HG03039 (cell line): ENCODE measurements at regions not wholly inside any gene's neighbourhood (a gene's known extent, or its start where the extent isn't known, plus 50 kb on each side); places are given as distances from the start of the nearest gene placed in this dataset.
"Not testable (repeated sequence)": the region's sequence is repeated elsewhere in the genome, so short reads cannot be mapped to it uniquely, and the experiment has no call there.

Source experiments
- ATAC-seq: cut with Tn5 transposase; IDR thresholded peaks from one replicate; pipeline ENCODE4 v1.9.1; 2021; ENCODE audit warnings: mild to moderate bottlenecking, moderate library complexity; ENCODE audit not compliant: unreplicated experiment

DNA sequence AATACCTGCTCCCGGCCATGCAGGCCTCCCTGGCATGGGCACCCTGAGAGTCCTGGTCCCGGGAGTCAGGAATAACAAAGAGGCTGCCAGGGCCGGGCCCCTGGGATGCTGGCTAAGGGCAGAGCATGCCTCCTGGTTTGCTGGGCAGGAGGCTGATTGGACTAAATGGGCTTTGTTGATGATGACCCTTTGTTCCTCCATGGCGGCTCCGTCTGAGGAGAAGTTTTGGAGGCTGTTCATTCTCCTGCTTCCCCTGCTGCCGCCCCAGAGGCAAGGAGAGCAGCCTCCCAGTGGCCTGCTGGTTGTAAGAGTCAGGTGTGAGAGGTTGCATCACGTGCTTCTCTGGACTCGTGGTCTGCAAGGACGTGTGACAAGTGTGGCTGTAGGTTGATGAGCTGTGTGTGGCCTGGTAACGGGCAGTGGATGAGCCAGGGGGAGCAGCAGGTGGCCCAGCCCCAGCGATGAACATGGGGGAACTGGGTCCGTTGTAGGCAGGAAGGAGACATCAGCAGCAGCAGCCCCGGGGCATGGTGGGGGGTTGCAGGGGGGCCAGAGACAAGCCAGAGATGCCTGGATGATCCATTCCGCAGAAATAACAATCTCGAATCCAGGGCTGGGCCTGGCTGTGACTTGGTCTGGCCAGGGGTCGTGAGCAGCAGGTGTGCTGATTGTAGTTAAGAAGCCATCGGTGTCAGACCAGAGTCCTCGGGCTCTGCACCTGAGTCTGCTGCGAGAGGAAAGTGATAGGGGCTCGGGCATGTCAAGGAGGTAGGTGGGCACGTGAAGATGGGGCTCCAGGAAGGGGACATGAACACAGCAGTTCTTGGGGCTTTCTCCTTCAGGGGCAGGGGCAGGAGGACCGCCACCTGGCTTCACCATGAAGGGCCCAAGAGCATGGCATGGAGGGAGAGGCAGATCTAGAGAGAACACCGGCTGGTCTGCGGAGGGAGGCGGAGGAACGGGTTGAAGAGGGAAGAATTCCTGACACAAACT, 101.4 kb downstream of the TNFRSF13B start:
- ATAC-seq, result no peak

DNA sequence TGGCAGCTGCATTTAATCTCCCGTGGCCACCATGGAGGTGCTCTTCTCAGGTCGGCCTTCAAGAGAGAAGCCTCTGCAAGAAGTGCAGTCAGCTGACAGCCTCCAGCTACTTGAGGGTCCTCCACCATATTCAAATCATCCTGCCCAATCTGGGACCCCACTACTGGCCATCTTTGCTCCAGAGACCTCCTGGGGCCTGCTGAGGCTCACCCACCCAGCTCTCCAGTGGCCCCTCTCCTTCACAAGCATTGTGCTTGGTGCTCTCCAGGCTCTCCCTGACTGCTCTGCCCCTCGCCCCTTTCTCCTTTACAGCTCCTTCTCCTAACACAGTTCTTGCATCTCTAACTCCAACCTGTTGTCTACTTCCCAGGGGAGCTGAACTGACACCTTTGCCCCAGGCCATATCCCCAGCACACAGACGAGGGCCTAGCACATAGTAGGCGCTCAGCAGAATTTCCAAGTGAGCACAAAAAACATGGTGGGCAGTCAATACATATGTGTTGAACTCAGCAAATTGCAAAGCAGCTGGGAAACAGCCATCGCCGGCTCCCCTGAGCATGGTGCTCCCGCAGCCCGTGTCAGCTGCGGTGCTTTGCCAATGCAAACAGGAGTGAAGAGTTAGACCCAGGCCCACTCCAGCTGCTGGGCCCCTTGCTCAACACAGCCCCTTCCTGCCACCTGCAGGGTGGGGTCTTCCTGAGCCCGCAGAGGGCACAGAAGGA, 102.2 kb downstream of the TNFRSF13B start:
- not testable (repeated sequence) for ATAC-seq

DNA sequence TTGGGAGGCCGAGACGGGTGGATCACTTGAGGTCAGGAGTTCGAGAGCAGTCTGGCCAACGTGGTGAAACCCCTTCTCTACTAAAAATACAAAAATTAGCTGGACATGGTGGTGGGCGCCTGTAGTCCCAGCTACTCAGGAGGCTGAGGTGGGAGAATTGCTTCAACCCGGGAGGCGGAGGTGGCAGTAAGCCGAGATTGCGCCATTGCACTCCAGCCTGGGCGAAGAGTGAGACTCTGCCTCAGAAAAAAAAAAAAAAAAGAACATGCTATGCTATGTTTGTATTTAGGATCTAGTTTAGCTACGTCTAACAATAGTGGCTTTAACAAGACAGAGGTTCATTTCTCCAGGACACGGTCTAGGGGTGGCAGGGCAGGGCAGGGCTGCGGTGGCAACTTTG, 103.3 kb downstream of the TNFRSF13B start:
- not testable (repeated sequence) for ATAC-seq

DNA sequence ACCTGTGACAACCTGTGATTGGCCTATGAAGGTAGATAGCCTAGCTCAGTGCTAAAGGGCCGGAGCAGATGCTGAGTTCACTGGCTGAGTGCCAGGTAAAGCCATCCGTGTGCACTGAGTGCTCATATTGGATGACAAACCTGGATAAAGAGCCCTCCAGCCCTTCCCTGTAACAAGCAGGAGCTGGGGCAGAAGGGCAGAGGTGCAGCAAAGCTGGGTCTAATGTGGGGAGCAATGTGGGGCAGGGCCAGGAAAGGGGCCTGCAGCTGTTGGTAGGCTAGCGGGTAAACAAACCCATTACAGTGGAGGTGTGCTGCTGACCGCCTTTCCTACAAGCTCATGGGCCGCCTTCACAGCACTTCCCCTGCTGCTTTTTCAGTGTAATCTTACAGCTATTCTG, 104.4 kb downstream of the TNFRSF13B start:
- ATAC-seq, result not testable (repeated sequence)

DNA sequence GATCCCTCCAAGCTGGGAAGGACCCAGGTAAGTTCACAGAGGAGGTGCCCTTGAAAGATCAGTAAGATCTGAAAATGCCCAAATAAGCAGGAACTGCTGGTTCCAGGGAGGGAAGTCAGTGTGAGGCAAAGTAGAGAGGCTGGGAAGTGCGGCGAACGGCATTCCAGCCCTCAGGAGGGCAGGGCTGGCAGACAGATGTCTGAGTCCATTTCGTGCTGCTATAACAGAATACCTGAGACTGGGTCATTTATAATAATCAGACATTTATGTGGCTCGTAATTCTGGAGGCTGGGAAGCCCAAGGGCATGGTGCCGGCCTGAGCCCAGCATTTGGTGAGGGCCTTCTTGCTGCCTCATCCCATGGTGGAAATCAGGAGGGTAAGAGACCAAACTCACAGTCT, 105.1 kb downstream of the TNFRSF13B start:
- not testable (repeated sequence) for ATAC-seq

DNA sequence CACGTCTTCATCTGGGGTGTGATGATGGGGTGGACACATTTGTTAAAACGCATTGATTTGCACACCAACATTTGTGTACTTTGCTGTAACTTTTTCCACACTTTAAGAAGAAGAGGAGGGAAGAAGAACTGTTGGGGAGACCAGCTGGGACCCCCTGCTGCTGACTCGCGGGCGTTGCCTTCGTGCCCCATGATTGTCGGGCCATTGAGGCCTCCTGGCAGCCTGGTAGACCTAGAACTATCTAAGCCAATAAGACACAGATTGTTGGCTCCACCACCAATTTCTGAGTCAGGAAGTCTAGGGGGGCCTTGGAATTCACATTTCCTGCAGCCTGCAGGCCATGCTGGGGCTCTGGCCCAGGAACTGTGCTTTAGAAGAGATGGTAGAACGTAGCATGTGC, 105.5 kb downstream of the TNFRSF13B start:
- no peak for ATAC-seq

DNA sequence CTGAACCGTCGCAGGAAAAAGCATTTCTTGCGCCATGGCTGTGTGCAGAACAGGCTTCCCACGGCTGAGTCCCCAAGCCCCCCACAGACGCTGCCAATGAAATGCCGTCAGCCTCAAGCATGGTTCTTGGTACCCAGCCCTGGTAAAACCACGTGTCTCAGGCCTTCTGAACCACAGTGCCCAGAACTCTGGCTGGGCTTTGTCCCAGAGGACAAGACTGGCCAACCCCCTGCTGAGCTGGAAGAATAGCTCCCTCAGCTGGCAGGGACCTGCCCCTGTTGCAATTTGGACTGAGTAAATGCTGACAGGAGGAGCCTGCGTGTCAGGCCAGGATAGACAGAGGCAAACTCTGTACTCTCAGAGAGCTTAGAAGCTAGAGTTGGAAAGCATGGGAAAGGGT, 106.2 kb downstream of the TNFRSF13B start:
- not testable (repeated sequence) for ATAC-seq

DNA sequence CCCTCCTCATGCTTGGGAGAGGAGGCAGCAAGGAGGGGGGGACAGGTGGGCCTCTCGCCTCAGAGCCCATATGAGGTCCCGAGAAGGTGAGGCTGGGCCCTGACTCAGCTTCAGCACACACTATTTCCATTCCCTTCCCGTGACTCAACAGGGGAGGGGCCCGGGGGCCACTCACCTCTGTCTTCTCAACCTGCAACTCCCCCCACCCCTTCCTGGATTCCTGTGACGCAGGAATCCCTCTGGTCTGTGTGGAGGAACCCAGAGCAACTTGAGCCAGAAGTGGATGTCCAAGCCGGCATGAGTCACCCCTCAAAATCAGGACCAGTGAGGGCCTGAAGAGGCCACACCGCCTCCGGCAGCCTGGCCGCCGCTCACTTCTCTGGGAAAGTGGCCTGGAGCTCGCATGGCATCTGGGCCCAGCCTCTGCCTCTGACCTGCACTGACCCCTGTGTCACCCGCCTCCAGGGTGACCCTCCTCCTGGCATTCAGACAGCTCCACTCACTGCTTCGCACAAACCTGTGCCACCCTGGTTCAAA, 106.8 kb downstream of the TNFRSF13B start:
- ATAC-seq, result not testable (repeated sequence)

DNA sequence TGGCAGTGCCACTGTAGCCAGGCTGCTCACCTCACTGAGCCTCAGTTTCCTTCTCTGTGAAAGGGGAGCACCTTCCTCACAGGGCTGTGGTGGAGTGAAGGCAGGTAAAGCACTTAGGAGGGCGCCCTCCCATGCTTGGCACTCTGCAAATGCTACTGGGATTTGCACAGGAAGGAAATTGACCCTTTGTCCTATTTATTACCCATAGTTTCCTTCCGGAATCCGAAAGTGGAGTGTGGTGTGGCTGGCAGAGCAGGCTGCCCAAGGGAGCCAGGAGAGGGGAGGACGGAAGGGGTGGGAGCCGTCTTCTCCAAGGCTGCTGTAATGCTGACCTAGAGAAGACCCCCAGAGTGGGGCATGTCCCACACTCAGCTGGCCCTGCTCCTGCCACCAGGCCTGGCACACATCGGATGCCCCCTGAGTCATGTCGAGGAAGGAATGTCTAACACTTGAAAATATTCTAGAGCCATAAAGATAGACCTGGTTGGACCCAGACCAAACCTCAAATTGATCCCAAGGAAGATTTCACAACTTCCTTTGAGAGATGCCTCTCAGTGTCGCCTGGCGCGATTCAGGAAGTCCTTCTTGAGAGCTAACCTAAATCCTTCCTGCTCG, 107.3 kb downstream of the TNFRSF13B start:
- ATAC-seq, result not testable (repeated sequence)

DNA sequence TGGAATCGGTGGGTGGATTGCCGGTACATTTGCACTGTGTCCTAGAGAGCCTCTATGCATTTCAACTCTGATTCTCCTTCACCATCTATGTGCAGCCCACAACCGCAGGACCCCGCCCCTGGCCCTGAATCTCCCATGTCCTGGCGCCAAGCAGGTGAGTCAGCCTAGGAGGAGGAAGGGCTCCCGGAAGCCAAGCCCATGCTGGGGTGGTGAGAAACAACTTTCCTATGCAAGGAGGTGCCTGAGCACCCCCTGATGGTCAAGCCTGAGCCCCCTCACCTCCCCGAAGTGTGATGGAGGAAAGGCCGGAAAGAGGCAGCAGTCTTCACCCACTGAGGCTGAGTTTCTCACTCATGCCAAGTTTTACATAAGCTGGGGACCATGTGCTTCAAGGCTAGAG, 110.8 kb downstream of the TNFRSF13B start:
- not testable (repeated sequence) for ATAC-seq

DNA sequence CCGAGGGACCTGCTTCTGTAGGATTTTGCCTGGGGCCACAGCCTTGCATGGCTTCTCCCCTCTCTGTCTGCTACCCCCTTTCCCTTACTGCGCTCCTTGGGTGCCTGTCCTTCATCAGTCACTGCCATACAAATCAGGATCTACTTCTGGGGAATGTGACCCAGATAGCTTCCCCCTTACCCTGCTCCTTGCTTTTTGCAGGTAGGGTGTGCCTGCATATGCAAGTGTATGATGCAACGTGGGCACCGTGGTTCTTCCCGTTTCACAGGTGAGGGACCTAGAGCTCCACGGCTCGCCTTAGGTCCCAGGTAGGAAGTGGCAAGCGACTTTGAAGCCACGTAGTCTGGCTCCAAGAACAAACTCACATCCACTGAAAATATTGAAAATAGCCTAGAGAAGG, 111.5 kb downstream of the TNFRSF13B start:
- ATAC-seq, result not testable (repeated sequence)

DNA sequence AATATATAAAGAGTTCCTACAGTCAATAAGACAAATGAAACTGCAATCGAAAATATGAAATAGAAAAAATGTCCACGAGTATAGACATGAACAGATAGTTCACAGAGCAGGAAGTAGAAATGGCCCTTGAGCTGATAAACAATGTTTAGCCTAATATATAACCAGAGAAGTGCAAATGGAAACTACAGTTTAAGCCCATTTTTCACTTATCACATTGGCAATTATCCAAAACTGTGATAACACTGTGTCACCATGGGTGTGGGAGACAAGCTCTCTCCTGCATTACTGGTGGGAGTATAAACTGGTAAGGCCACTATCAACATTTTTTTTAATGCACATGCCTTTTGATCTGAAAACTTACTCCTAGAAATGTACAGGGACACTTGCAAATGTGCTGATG, 112.4 kb downstream of the TNFRSF13B start:
- not testable (repeated sequence) for ATAC-seq

DNA sequence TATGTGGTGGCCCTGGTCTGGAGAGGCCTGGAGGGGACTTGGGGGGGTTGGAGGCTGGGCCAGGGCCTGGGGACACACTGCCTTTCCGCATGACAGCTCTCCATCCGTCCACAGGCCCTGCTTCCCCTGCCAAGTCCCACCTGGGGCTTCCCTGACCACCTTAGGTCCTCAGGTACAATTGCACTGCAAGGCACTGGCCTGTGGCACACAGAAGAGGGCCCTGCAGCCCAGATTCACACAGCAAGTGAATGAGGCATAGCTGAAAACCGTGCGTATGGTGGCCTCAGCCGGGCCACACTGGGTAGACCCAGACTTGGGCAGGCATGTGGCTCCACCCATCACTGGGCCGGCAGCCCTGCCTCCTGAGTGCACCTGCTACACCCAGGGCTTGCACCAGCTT, 114.2 kb downstream of the TNFRSF13B start:
- not testable (repeated sequence) for ATAC-seq

DNA sequence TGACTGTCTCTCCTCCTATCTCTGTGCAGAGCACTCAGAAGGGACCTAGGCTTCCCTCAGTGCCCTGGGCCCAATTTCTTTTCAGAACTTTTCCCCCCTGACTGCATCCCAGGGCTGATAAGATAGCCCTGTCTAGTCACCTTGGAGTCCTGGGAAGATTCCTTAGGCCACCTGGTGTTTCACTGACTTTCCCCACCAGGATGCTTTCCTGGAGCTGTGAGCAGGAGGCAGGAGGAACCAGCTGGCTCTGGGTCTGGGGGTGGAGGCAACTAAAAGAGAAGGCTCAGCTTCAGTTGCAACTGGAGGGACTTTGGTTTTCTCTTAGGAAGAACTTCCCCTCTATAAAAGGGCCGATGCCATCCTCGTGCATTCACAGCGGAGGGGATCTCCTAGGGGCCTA, 115.1 kb downstream of the TNFRSF13B start:
- not testable (repeated sequence) for ATAC-seq

DNA sequence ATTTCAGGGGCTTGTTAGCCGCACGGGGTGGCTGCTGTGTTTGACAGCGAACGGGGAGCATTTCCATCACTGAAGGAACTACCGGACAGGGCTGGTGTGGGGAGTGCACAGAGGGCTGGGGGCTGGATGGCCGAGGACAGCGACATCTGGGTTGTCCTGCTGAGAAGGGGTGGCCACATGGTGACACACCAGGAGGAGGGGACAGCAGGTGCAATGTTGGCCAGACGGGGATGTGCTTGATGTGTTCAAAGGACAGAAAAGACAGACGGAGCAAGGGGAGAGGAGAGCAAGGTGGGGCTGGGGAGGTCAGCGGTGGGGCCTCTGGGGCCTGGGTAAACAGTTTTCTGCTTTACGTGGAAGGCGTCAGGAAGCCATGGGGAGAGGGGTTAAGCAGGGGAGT, 115.7 kb downstream of the TNFRSF13B start:
- ATAC-seq, result not testable (repeated sequence)

DNA sequence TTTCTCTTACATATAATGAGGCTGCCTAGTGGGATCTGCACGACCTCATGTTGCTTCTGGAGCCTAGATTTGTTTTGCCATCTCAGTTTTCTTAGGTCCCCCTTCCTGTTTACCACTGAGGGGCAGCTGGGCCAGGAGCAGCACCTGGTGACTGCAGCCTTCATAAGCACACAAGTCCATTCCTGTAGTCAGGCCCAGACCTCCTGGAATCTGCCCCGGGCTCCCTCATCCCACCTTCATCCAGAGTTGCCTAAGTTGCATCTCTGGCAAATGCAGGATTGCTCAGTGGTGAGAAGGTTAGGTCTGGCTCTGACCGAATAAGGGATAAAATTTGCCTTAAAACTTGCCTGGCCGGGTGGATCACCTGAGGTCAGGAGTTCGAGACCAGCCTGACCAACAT, 117.3 kb downstream of the TNFRSF13B start:
- not testable (repeated sequence) for ATAC-seq

DNA sequence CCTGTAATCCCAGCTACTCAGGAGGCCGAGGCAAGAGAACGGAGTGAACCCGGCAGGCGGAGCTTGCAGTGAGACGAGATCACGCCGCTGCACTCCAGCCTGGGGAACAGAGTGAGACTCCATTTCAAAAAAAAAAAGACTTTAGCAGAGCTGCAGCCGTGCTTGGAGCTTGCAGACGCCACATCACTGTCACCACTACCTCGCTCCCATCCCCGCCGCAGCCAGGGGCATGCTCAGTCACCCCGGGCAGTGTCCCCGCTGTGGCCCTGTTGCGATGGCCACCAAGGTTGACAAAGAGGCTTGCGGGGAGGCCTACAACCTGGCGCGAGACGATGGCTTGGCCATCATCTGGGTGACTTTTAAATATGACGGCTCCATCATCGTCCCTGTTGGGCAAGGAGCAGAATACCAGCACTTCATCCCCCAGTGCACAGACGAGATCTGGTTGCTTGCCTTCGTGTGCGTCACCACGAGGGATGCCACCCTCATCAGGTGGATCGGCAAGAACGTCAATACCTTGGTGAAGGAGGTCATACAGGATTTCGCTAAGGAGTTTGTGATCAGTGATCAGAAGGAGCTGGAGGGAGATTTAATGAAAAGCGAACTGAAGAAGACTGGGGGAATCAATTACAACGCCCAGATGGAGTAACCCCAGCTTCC, 118.1 kb downstream of the TNFRSF13B start:
- ATAC-seq, result no peak

DNA sequence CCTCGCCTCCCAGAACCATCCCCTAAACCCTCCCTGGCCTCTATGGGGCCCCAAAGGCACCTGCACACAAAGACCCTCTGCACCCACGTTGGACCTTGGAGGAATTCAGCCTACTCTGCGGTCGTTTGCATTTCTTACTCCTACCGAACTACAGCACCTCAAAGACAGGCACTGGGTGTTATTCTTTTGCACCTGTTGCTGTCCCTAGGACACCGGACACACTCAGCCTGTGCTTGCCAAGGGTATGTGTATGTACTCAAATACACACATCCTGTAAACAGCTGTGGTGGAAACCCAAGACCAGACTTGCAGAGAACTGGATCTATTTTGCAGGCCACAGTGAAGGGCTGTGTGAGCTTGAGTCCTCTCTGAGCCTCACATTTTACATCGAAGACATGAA, 122.1 kb downstream of the TNFRSF13B start:
- ATAC-seq, result not testable (repeated sequence)

DNA sequence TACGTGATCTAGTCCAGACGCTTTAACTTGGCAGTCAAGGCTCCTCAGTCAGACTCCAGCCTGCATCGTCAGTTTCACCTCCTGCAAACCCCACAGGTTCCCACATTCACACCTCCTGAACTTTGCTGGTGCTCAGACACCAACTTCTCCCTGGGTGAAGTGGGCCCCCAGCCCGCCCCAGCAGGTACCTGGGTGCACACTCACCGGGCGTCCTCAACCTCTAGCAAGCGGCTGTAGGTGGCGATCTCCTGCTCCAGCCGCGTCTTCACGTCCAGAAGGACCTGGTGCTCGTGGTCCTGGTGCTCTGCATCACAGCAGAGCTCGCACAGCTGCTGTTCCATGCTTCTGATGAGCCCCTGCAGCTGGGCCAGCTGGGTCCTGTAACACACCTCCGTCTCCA, 122.9 kb downstream of the TNFRSF13B start:
- ATAC-seq, result not testable (repeated sequence)

DNA sequence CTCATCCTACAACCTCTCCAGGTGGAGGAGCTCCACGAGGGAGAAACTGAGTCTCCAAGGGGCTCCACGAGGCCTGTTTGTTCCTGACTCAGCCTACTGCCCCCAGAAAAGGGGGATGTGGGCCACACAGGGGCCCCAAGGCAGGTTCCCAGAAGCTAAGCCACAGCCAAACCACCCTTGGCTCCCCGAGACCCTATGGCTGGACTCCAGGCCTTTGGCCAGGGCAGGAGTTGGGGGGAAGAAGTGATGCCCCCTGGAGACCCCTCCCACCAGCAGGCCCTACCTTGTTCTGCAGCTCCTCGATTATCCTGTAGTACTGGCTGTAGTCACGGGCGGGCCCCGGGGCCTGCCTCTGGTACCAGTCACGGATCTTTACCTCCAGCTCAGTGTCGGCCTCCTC, 126.8 kb downstream of the TNFRSF13B start:
- ATAC-seq, result not testable (repeated sequence)
